ENCODE measurements at regions not wholly inside any gene's neighbourhood (a gene's known extent, or its start where the extent isn't known, plus 50 kb on each side); places are given as distances from the start of the nearest gene placed in this dataset.
A peak's percentile ranks its signal among the peaks of the same experiment; 100 is the strongest.

GRCh38 chr22:22825213-22825593 is 62.4 kb upstream of the IGLL5 start:
- DNase-seq, result no peak

- DNase-seq, result no peak
Observed at GRCh38 chr22:22827187-22827939, 60.3 kb upstream of the IGLL5 start.

GRCh38 chr22:22830193-22830592 is 57.4 kb upstream of the IGLL5 start:
- no peak for DNase-seq

- no peak for DNase-seq
Observed at GRCh38 chr22:22830957-22831688, 56.5 kb upstream of the IGLL5 start.

GRCh38 chr22:22833059-22833458 is 54.6 kb upstream of the IGLL5 start:
- DNase-seq, result no peak

GRCh38 chr22:22833488-22833887 is 54.1 kb upstream of the IGLL5 start:
- DNase-seq, result no peak

- peak in 1 of 3 experiments; percentile 2 for DNase-seq
Observed at GRCh38 chr22:22834204-22834603, 53.4 kb upstream of the IGLL5 start.

- DNase-seq, result no peak
Observed at GRCh38 chr22:22834783-22835182, 52.8 kb upstream of the IGLL5 start.

- no peak for DNase-seq
Observed at GRCh38 chr22:22835242-22835641, 52.4 kb upstream of the IGLL5 start.

- no peak for DNase-seq
Observed at GRCh38 chr22:22835771-22836291, 51.8 kb upstream of the IGLL5 start.

GRCh38 chr22:22836635-22837034 is 51.0 kb upstream of the IGLL5 start:
- no peak for DNase-seq

Measured in NCI-H1417 (cell line).